GM18498 (cell line): ENCODE measurements at regions not wholly inside any gene's neighbourhood (a gene's known extent, or its start where the extent isn't known, plus 50 kb on each side); places are given as distances from the start of the nearest gene placed in this dataset.
"Not testable (repeated sequence)": the region's sequence is repeated elsewhere in the genome, so short reads cannot be mapped to it uniquely, and the experiment has no call there.

Experiments
- ATAC-seq: cut with Tn5 transposase; IDR thresholded peaks from one replicate; pipeline ENCODE4 v1.9.1; 2021; ENCODE audit warnings: mild to moderate bottlenecking, moderate library complexity; ENCODE audit not compliant: unreplicated experiment

GRCh38 chr3:109784852-109785631 lies 447.7 kb upstream of the DPPA4 start:
- ATAC-seq, result no peak

GRCh38 chr3:109803274-109803673 lies 465.9 kb upstream of the DPPA4 start:
- ATAC-seq, result no peak

GRCh38 chr3:109804697-109805096 lies 467.4 kb upstream of the DPPA4 start:
- ATAC-seq, result no peak

- peak; percentile 74 for ATAC-seq
These were observed 469.6 kb upstream of the DPPA4 start for GRCh38 chr3:109806929-109807328.

GRCh38 chr3:109809513-109809912 lies 472.2 kb upstream of the DPPA4 start:
- ATAC-seq, result no peak

- no peak for ATAC-seq
These were observed 480.7 kb upstream of the DPPA4 start for GRCh38 chr3:109818081-109818480.

- ATAC-seq, result no peak
These were observed 482.4 kb upstream of the DPPA4 start for GRCh38 chr3:109819734-109820133.

GRCh38 chr3:109825971-109826810 lies 488.8 kb upstream of the DPPA4 start:
- no peak for ATAC-seq

- ATAC-seq, result no peak
These were observed 494.1 kb upstream of the DPPA4 start for GRCh38 chr3:109831403-109831802.

GRCh38 chr3:109835958-109836357 lies 498.6 kb upstream of the DPPA4 start:
- ATAC-seq, result no peak

GRCh38 chr3:109851854-109852253 lies 514.5 kb upstream of the DPPA4 start:
- ATAC-seq, result no peak

- no peak for ATAC-seq
These were observed 514.9 kb upstream of the DPPA4 start for GRCh38 chr3:109852283-109852682.

- ATAC-seq, result no peak
These were observed 515.9 kb upstream of the DPPA4 start for GRCh38 chr3:109853077-109853731.

- no peak for ATAC-seq
These were observed 526.4 kb upstream of the DPPA4 start for GRCh38 chr3:109863701-109864100.

- ATAC-seq, result no peak
These were observed 527.1 kb upstream of the DPPA4 start for GRCh38 chr3:109864452-109864851.

GRCh38 chr3:109869586-109869985 lies 532.2 kb upstream of the DPPA4 start:
- ATAC-seq, result no peak

- no peak for ATAC-seq
These were observed 537.8 kb upstream of the DPPA4 start for GRCh38 chr3:109874896-109875708.

GRCh38 chr3:109877616-109878015 lies 540.3 kb upstream of the DPPA4 start:
- not testable (repeated sequence) for ATAC-seq

- no peak for ATAC-seq
These were observed 544.8 kb upstream of the DPPA4 start for GRCh38 chr3:109882144-109882543.

GRCh38 chr3:109887293-109887692 lies 549.9 kb upstream of the DPPA4 start:
- no peak for ATAC-seq

GRCh38 chr3:109888026-109888425 lies 550.7 kb upstream of the DPPA4 start:
- no peak for ATAC-seq
